ENCODE measurements at regions not wholly inside any gene's neighbourhood (a gene's known extent, or its start where the extent isn't known, plus 50 kb on each side); places are given as distances from the start of the nearest gene placed in this dataset.

GRCh38 chr4:129350834-129351721, 255.1 kb downstream of the C4orf33 start:
- DNase-seq = no peak

GRCh38 chr4:129352480-129352879, 256.5 kb downstream of the C4orf33 start:
- no peak for DNase-seq

- no peak for DNase-seq
These were observed 257.5 kb downstream of the C4orf33 start for GRCh38 chr4:129353490-129353889.

GRCh38 chr4:129355031-129355430, 259.1 kb downstream of the C4orf33 start:
- DNase-seq = no peak

- no peak for DNase-seq
These were observed 259.6 kb downstream of the C4orf33 start for GRCh38 chr4:129355516-129355915.

- peak in 1 of 2 experiments; percentile 39 for DNase-seq
These were observed 262.6 kb downstream of the C4orf33 start for GRCh38 chr4:129358571-129358970.

- DNase-seq = no peak
These were observed 263.5 kb downstream of the C4orf33 start for GRCh38 chr4:129359461-129359860.

- DNase-seq = peak in 1 of 2 experiments; percentile 49
These were observed 266.8 kb downstream of the C4orf33 start for GRCh38 chr4:129362691-129363274.

- DNase-seq = no peak
These were observed 268.9 kb downstream of the C4orf33 start for GRCh38 chr4:129364747-129365452.

GRCh38 chr4:129369361-129370010, 273.5 kb downstream of the C4orf33 start:
- DNase-seq = no peak

GRCh38 chr4:129371065-129371464, 275.1 kb downstream of the C4orf33 start:
- no peak for DNase-seq

- DNase-seq = no peak
These were observed 276.0 kb downstream of the C4orf33 start for GRCh38 chr4:129371926-129372325.

- DNase-seq = no peak
These were observed 281.3 kb downstream of the C4orf33 start for GRCh38 chr4:129377131-129377845.

- no peak for DNase-seq
These were observed 282.4 kb downstream of the C4orf33 start for GRCh38 chr4:129378364-129378763.

- DNase-seq = no peak
These were observed 283.5 kb downstream of the C4orf33 start for GRCh38 chr4:129379429-129379828.

GRCh38 chr4:129384974-129385373, 289.0 kb downstream of the C4orf33 start:
- DNase-seq = no peak

GRCh38 chr4:129387666-129388065, 291.7 kb downstream of the C4orf33 start:
- no peak for DNase-seq

GRCh38 chr4:129393976-129394375, 298.0 kb downstream of the C4orf33 start:
- DNase-seq = no peak

- no peak for DNase-seq
These were observed 298.7 kb downstream of the C4orf33 start for GRCh38 chr4:129394635-129395034.

GRCh38 chr4:129403848-129404247, 307.9 kb downstream of the C4orf33 start:
- DNase-seq = no peak

GRCh38 chr4:129410115-129410514, 314.2 kb downstream of the C4orf33 start:
- DNase-seq = no peak

- no peak for DNase-seq
These were observed 319.1 kb downstream of the C4orf33 start for GRCh38 chr4:129415004-129415403.
